ENCODE measurements at regions not wholly inside any gene's neighbourhood (a gene's known extent, or its start where the extent isn't known, plus 50 kb on each side); places are given as distances from the start of the nearest gene placed in this dataset.

DNA sequence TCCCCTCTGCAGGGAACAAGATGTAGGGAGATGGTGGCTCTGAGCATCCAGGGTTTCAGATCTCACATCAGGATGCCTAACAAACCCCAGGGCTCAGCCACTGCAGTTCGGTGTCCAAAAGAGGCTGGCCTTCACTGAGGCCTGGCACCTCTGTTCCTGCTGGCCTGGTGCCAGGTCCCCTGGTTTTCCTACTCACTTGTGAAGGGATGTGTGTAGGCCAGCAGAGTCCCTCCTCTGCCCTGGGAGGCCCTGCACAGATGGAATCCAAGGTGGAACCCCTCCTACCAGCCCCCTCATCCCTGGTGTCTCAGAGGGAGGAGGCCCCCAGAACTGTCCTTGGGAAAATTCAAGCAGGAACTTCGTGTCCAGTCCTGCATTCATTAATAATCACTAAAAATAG, 260.6 kb downstream of the CCSER2 start:
- TF ChIP-seq, protein P1, sequence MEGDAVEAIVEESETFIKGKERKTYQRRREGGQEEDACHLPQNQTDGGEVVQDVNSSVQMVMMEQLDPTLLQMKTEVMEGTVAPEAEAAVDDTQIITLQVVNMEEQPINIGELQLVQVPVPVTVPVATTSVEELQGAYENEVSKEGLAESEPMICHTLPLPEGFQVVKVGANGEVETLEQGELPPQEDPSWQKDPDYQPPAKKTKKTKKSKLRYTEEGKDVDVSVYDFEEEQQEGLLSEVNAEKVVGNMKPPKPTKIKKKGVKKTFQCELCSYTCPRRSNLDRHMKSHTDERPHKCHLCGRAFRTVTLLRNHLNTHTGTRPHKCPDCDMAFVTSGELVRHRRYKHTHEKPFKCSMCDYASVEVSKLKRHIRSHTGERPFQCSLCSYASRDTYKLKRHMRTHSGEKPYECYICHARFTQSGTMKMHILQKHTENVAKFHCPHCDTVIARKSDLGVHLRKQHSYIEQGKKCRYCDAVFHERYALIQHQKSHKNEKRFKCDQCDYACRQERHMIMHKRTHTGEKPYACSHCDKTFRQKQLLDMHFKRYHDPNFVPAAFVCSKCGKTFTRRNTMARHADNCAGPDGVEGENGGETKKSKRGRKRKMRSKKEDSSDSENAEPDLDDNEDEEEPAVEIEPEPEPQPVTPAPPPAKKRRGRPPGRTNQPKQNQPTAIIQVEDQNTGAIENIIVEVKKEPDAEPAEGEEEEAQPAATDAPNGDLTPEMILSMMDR (IDR thresholded peaks at IDR 0.05): no peak
- Histone ChIP-seq H3K4me1 (ENCODE audit: insufficient read depth, low read length) (no peaks in the 10 kb centered on the region), H3K36me3 (ENCODE audit: insufficient read depth, low read length) (no peaks in the 10 kb centered on the region), H3K27me3 (ENCODE audit: control insufficient read depth in 1 of 2, insufficient read depth in 2 of 2, low read length in 2 of 2) (peaks cover 0 to 2% of the 10 kb centered on the region in 2 experiments), H3K9me3 (ENCODE audit: control insufficient read depth in 1 of 2, insufficient read depth in 1 of 2, low read length in 2 of 2) (peaks cover 0 to 3% of the 10 kb centered on the region in 2 experiments), H3K27ac (ENCODE audit: low read depth in 1 of 2, low read length in 2 of 2) (no peak overlapping the region), H3K4me3 (ENCODE audit: low read length) (no peak overlapping the region)
- no peak overlapping the region for H3K4me3 Mint-ChIP-seq
- H3K9me3 Mint-ChIP-seq: no peaks in the 10 kb centered on the region
- DNase-seq (no peak), ATAC-seq (ENCODE audit: poor library complexity) (no peak)
- ChIA-PET CTCF (no interaction called here), POLR2A (no interaction called here)
- no peaks in the 10 kb centered on the region for H3K36me3 Mint-ChIP-seq (ENCODE audit: low read depth)
- intact Hi-C loops (cut with DNase I, micrococcal nuclease): no loop called here
- peaks cover 7% of the 10 kb centered on the region for H3K27me3 Mint-ChIP-seq
- no peaks in the 10 kb centered on the region for H3K4me1 Mint-ChIP-seq (ENCODE audit: low read depth)
- H3K27ac Mint-ChIP-seq: no peak overlapping the region

DNA sequence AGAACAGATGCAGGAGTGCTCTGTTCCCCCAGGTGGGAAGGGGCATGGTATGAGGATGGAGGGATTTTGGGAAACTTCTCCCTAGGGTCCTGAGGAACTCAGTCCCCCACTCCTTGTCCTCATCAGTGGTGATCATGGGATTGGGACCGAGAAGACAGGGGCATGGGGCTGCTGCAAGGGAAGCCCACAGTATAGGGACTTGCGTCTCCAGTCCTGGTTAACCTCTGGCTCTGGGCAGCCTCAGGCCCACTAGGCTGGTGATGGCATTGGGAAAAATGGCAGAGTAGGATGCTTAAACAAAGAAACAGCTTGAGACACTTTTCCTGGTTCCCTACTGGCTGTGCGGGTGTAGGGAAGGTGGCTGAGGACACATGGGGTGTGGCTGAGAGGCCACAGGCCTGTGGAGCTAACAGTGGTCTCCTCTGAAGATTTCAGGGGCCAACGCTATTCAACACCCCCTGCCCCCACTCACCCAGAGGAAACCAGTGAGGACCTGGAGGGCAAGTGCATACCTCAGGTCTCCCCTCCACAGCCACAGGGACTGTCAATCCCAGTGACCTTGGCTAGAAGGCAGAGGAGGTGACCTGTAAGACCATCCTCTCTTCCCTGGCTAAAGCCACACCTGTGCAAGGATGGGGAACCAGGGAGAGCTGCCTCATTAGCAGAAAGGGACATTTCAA, 261.3 kb downstream of the CCSER2 start:
- Mint-ChIP-seq H3K9me3 (no peaks in the 10 kb centered on the region), H3K27me3 (peaks cover 11% of the 10 kb centered on the region), H3K27ac (no peak overlapping the region), H3K4me3 (no peak overlapping the region), H3K36me3 (ENCODE audit: low read depth) (no peaks in the 10 kb centered on the region), H3K4me1 (ENCODE audit: low read depth) (no peaks in the 10 kb centered on the region)
- POLR2A ChIA-PET: no interaction called here
- CTCF ChIA-PET: no interaction called here
- Histone ChIP-seq H3K27me3 (ENCODE audit: control insufficient read depth in 1 of 2, insufficient read depth in 2 of 2, low read length in 2 of 2) (peaks cover 0 to 2% of the 10 kb centered on the region in 2 experiments), H3K27ac (ENCODE audit: low read depth in 1 of 2, low read length in 2 of 2) (no peak overlapping the region), H3K9me3 (ENCODE audit: control insufficient read depth in 1 of 2, insufficient read depth in 1 of 2, low read length in 2 of 2) (peaks cover 0 to 8% of the 10 kb centered on the region in 2 experiments), H3K4me1 (ENCODE audit: insufficient read depth, low read length) (no peaks in the 10 kb centered on the region), H3K4me3 (ENCODE audit: low read length) (no peak overlapping the region), H3K36me3 (ENCODE audit: insufficient read depth, low read length) (no peaks in the 10 kb centered on the region)
- ATAC-seq (ENCODE audit: poor library complexity): no peak
- intact Hi-C loops (cut with DNase I, micrococcal nuclease): no loop called here
- no peak for DNase-seq
- TF ChIP-seq, protein P1 (IDR thresholded peaks at IDR 0.05): no peak

DNA sequence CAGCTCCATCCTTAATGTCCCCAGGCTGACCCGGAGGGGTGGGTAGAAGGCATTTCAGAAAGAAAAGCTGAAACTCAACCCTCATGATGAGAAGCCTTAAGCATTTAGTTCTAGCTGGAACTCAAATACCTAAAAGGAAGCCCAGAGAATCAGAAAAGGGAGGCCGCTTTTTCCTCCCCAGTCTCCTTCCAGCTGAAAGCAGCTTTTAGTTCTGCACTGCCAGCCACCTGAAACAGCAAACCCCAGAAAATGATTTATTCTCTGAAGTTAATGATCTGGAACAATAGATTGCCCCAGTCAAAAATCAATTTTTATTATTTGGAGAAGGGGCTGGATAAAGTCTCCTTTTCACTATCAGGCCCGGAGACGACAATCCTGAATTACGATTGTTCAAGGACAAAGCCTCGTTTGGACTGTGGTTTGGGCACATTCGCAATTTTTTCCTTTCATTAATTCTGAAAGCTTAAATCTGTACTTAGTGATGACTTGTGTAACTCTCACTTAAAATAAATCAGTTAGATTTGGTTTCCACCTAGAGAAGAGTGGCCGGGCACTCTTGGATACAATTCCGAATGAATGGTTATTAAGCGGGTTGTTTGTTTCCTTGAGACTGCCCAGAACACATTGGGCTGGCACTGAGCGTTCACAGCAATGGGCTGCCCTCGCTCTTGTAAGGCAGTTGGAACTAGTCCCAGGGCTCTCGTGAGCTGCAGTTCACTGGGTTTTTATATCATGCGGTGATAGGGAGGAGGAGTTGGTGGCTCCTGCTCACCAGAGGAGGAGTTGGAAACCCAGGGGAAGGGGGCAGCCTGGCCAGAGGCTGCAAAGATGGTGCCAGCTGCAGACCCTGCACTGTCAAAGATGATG, 262.2 kb downstream of the CCSER2 start:
- Mint-ChIP-seq H3K27me3 (peaks cover 20% of the 10 kb centered on the region), H3K9me3 (no peaks in the 10 kb centered on the region), H3K36me3 (ENCODE audit: low read depth) (no peaks in the 10 kb centered on the region), H3K4me3 (no peak overlapping the region), H3K27ac (no peak overlapping the region), H3K4me1 (ENCODE audit: low read depth) (no peaks in the 10 kb centered on the region)
- POLR2A ChIA-PET: no interaction called here
- TF ChIP-seq, protein P1 (IDR thresholded peaks at IDR 0.05): no peak
- ATAC-seq (ENCODE audit: poor library complexity) (no peak), DNase-seq (no peak)
- intact Hi-C loops (cut with DNase I, micrococcal nuclease): no loop called here
- peaks cover 0 to 2% of the 10 kb centered on the region in 2 experiments for H3K27me3 ChIP-seq (ENCODE audit: control insufficient read depth in 1 of 2, insufficient read depth in 2 of 2, low read length in 2 of 2)
- H3K4me3 ChIP-seq (ENCODE audit: low read length): no peak overlapping the region
- CTCF ChIA-PET: no interaction called here
- peaks cover 0 to 8% of the 10 kb centered on the region in 2 experiments for H3K9me3 ChIP-seq (ENCODE audit: control insufficient read depth in 1 of 2, insufficient read depth in 1 of 2, low read length in 2 of 2)
- H3K4me1 ChIP-seq (ENCODE audit: insufficient read depth, low read length): no peaks in the 10 kb centered on the region
- no peak overlapping the region for H3K27ac ChIP-seq (ENCODE audit: low read depth in 1 of 2, low read length in 2 of 2)
- H3K36me3 ChIP-seq (ENCODE audit: insufficient read depth, low read length): no peaks in the 10 kb centered on the region
